ENCODE measurements at regions not wholly inside any gene's neighbourhood (a gene's known extent, or its start where the extent isn't known, plus 50 kb on each side); places are given as distances from the start of the nearest gene placed in this dataset.

GRCh38 chr13:65892859-65893258 lies 1337.3 kb downstream of the PCDH9 start:
- Histone ChIP-seq H2AFZ (ENCODE audit: low read depth, low read length, poor library complexity, severe bottlenecking) (no peak overlapping the region), H3K79me2 (ENCODE audit: insufficient read depth, low read length) (no peaks in the 10 kb centered on the region), H3K9me2 (ENCODE audit: insufficient read depth) (no peaks in the 10 kb centered on the region), H3K27ac (ENCODE audit: low read depth, low read length) (no peak overlapping the region), H3K4me1 (ENCODE audit: control insufficient read depth in 1 of 2, insufficient read depth in 2 of 2, low read length in 2 of 2) (no peaks in the 10 kb centered on the region), H3K9ac (ENCODE audit: low read length) (no peak overlapping the region), H4K20me1 (ENCODE audit: insufficient read depth) (no peaks in the 10 kb centered on the region), H3K4me2 (ENCODE audit: low read length) (no peak overlapping the region), H3K27me3 (ENCODE audit: insufficient read depth, low read length) (no peaks in the 10 kb centered on the region), H3K36me3 (ENCODE audit: control insufficient read depth in 1 of 2, insufficient read depth in 2 of 2, low read length in 2 of 2) (no peaks in the 10 kb centered on the region), H3K9me3 (ENCODE audit: control insufficient read depth in 1 of 2, insufficient read depth in 1 of 2, low read depth in 1 of 2, low read length in 2 of 2) (no peaks in the 10 kb centered on the region), H3K4me3 (replicated peaks in 1 of 2; ENCODE audit: low read depth in 1 of 2, low read length in 2 of 2) (no peak overlapping the region)
- RAD21 ChIA-PET (ENCODE audit: low non-redundant PET in 1 of 2, low total read pairs in 2 of 2, uncharacterized antibody in 2 of 2, unreplicated experiment in 2 of 2): no interaction called here
- intact Hi-C loops (cut with micrococcal nuclease): no loop called here
- DNase-seq (ENCODE audit: low read depth, low spot score) (no peak), ATAC-seq (no peak)
- no peak for TF ChIP-seq JUND (IDR thresholded peaks at IDR 0.05)
- no peak for TF ChIP-seq SRF (IDR thresholded peaks at IDR 0.05; ENCODE audit: low read depth)
- TF ChIP-seq SIN3A (IDR thresholded peaks at IDR 0.05; ENCODE audit: low read depth): no peak
- TF ChIP-seq, protein P1, sequence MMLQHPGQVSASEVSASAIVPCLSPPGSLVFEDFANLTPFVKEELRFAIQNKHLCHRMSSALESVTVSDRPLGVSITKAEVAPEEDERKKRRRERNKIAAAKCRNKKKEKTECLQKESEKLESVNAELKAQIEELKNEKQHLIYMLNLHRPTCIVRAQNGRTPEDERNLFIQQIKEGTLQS (IDR thresholded peaks at IDR 0.05): no peak
- no peak for TF ChIP-seq TCF7L2 (IDR thresholded peaks at IDR 0.05; ENCODE audit: borderline replicate concordance, extremely low read depth, insufficient read depth, insufficient read length)
- no peak for TF ChIP-seq CEBPB (IDR thresholded peaks at IDR 0.05; ENCODE audit: low read depth)
- TF ChIP-seq FOSL1 (IDR thresholded peaks at IDR 0.05; ENCODE audit: low read depth): no peak
- no peak for TF ChIP-seq CTCF (IDR thresholded peaks at IDR 0.05 in 2 of 3, conservative IDR thresholded peaks at IDR 0.05 in 1 of 3; ENCODE audit: borderline replicate concordance in 1 of 3, insufficient read depth in 1 of 3, low read depth in 2 of 3, low read length in 2 of 3)
- TF ChIP-seq EZH2 (IDR thresholded peaks at IDR 0.05): no peak
- TF ChIP-seq, protein P2, sequence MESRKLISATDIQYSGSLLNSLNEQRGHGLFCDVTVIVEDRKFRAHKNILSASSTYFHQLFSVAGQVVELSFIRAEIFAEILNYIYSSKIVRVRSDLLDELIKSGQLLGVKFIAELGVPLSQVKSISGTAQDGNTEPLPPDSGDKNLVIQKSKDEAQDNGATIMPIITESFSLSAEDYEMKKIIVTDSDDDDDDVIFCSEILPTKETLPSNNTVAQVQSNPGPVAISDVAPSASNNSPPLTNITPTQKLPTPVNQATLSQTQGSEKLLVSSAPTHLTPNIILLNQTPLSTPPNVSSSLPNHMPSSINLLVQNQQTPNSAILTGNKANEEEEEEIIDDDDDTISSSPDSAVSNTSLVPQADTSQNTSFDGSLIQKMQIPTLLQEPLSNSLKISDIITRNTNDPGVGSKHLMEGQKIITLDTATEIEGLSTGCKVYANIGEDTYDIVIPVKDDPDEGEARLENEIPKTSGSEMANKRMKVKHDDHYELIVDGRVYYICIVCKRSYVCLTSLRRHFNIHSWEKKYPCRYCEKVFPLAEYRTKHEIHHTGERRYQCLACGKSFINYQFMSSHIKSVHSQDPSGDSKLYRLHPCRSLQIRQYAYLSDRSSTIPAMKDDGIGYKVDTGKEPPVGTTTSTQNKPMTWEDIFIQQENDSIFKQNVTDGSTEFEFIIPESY (IDR thresholded peaks at IDR 0.05; ENCODE audit: extremely low read depth, insufficient replicate concordance, low read length): no peak
- TF ChIP-seq, protein P3, sequence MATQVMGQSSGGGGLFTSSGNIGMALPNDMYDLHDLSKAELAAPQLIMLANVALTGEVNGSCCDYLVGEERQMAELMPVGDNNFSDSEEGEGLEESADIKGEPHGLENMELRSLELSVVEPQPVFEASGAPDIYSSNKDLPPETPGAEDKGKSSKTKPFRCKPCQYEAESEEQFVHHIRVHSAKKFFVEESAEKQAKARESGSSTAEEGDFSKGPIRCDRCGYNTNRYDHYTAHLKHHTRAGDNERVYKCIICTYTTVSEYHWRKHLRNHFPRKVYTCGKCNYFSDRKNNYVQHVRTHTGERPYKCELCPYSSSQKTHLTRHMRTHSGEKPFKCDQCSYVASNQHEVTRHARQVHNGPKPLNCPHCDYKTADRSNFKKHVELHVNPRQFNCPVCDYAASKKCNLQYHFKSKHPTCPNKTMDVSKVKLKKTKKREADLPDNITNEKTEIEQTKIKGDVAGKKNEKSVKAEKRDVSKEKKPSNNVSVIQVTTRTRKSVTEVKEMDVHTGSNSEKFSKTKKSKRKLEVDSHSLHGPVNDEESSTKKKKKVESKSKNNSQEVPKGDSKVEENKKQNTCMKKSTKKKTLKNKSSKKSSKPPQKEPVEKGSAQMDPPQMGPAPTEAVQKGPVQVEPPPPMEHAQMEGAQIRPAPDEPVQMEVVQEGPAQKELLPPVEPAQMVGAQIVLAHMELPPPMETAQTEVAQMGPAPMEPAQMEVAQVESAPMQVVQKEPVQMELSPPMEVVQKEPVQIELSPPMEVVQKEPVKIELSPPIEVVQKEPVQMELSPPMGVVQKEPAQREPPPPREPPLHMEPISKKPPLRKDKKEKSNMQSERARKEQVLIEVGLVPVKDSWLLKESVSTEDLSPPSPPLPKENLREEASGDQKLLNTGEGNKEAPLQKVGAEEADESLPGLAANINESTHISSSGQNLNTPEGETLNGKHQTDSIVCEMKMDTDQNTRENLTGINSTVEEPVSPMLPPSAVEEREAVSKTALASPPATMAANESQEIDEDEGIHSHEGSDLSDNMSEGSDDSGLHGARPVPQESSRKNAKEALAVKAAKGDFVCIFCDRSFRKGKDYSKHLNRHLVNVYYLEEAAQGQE (IDR thresholded peaks at IDR 0.05; ENCODE audit: low read depth): no peak
- no peak for TF ChIP-seq MAX (IDR thresholded peaks at IDR 0.05)
- TF ChIP-seq EZH2phosphoT487 (IDR thresholded peaks at IDR 0.05; ENCODE audit: borderline replicate concordance): no peak
- no peak for TF ChIP-seq YY1 (IDR thresholded peaks at IDR 0.05; ENCODE audit: extremely low read depth, insufficient replicate concordance, low read depth, low read length)
- no peak for TF ChIP-seq EGR1 (IDR thresholded peaks at IDR 0.05; ENCODE audit: low read depth)
- POLR2A ChIA-PET: no interaction called here
- BruUV-seq (replicated peaks): no TSS peak
- CTCF ChIA-PET: no interaction called here

All from HCT116 (cell line).